ENCODE measurements at regions not wholly inside any gene's neighbourhood (a gene's known extent, or its start where the extent isn't known, plus 50 kb on each side); places are given as distances from the start of the nearest gene placed in this dataset.

DNA sequence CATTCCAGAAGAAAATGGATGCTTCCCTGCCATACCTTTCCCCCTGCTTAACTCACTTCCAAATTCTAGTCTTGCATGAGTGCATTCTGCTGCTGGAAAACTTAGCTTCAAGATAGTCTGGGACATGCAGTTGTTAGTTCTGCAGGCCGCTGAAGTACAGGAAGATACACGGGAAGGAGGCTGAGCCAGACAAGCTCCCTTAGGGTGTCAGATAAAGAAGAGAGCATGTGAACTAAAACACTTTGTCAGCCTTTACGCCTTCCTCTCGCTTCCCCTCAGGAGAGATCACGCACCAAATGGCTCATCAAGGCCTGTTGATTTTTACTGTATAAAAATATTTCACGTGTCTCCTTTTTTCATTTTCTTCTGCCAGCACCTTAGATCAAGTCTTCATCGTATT is 420.7 kb downstream of the INSC start:
- no peaks in the 10 kb centered on the region for H3K36me3 ChIP-seq

GRCh38 chr11:15536438-15536837 is 421.7 kb downstream of the INSC start:
- no peak overlapping the region for H3K4me3 ChIP-seq
- H3K9me3 ChIP-seq: no peaks in the 10 kb centered on the region
- intact Hi-C loops (cut with DNase I; ENCODE audit: low total_unique reads): no loop called here
- H3K27me3 ChIP-seq: no peaks in the 10 kb centered on the region
- TF ChIP-seq POLR2A (IDR thresholded peaks at IDR 0.05): no peak
- no peak for TF ChIP-seq CTCF (IDR thresholded peaks at IDR 0.05)
- no peak overlapping the region for H3K27ac ChIP-seq
- no peaks in the 10 kb centered on the region for H3K4me1 ChIP-seq
- H3K36me3 ChIP-seq: no peaks in the 10 kb centered on the region
- no peak for DNase-seq

More for the DNA sequence above, 420.7 kb downstream of the INSC start:
- Histone ChIP-seq H3K27me3 (no peaks in the 10 kb centered on the region), H3K9me3 (no peaks in the 10 kb centered on the region), H3K4me3 (no peak overlapping the region), H3K27ac (no peak overlapping the region), H3K4me1 (no peaks in the 10 kb centered on the region)
- DNase-seq: no peak
- intact Hi-C loops (cut with DNase I; ENCODE audit: low total_unique reads): no loop called here
- no peak for TF ChIP-seq POLR2A (IDR thresholded peaks at IDR 0.05)
- TF ChIP-seq CTCF (IDR thresholded peaks at IDR 0.05): no peak

- intact Hi-C loops (cut with DNase I; ENCODE audit: low total_unique reads): no loop called here
- Histone ChIP-seq H3K27me3 (no peaks in the 10 kb centered on the region), H3K36me3 (no peaks in the 10 kb centered on the region), H3K9me3 (no peaks in the 10 kb centered on the region), H3K27ac (no peak overlapping the region), H3K4me3 (no peak overlapping the region), H3K4me1 (no peaks in the 10 kb centered on the region)
- no peak for TF ChIP-seq POLR2A (IDR thresholded peaks at IDR 0.05)
- TF ChIP-seq CTCF (IDR thresholded peaks at IDR 0.05): no peak
- DNase-seq: no peak
Measured at GRCh38 chr11:15539645-15540044, 424.9 kb downstream of the INSC start.

DNA sequence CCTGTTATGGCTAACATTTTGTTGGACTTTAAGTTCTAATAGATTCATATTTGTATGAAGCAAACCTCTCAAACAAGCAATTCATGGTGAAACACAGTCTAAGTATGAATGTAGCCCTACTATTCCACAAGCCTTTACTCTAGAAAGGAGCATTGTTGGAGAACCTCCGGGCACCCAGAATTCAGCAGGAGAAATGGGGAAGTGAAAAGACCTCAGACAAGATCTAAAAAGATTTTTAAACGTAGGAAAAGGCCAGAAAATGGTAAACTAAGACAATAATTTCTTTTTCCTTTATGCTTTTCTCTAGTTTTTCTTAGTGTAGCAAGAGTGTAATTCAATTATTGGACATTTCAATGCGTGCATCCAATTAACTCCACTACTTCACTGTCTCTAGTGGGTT is 426.4 kb downstream of the INSC start:
- Histone ChIP-seq H3K4me1 (no peaks in the 10 kb centered on the region), H3K36me3 (no peaks in the 10 kb centered on the region)

DNA sequence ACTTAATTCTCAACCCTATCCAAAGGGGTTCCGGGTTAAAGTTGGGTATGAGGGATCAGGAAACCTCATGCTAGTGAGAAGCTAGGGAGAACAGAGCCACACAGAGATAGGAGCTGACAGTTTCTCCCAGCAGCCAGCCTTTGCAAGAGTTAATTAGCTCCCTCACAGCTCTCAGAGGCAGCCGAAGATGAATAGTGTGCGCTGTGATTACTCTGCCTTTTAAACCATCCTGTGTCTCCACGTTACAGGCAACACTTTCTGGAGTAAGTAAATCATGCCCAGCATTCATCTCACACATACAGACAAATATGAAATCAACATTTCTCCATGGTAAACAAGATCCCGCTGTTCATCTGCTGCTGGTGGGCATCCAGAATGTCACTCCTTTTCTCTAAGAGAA is 429.6 kb downstream of the INSC start:
- Histone ChIP-seq H3K27ac (no peak overlapping the region), H3K36me3 (no peaks in the 10 kb centered on the region), H3K4me3 (no peak overlapping the region), H3K9me3 (no peaks in the 10 kb centered on the region), H3K27me3 (no peaks in the 10 kb centered on the region), H3K4me1 (no peaks in the 10 kb centered on the region)
- no peak for TF ChIP-seq CTCF (IDR thresholded peaks at IDR 0.05)
- TF ChIP-seq POLR2A (IDR thresholded peaks at IDR 0.05): no peak
- intact Hi-C loops (cut with DNase I; ENCODE audit: low total_unique reads): no loop called here
- no peak for DNase-seq

More for the DNA sequence above, 426.4 kb downstream of the INSC start:
- no peaks in the 10 kb centered on the region for H3K27me3 ChIP-seq
- intact Hi-C loops (cut with DNase I; ENCODE audit: low total_unique reads): no loop called here
- DNase-seq: no peak
- TF ChIP-seq CTCF (IDR thresholded peaks at IDR 0.05) (no peak), POLR2A (IDR thresholded peaks at IDR 0.05) (no peak)
- no peaks in the 10 kb centered on the region for H3K9me3 ChIP-seq
- H3K27ac ChIP-seq: no peak overlapping the region
- no peak overlapping the region for H3K4me3 ChIP-seq

Data from uterus (tissue), 3 donors.